SKM-1 treated with dmso at 0.1 percent for 144 hours (cell line): ENCODE measurements at regions not wholly inside any gene's neighbourhood (a gene's known extent, or its start where the extent isn't known, plus 50 kb on each side); places are given as distances from the start of the nearest gene placed in this dataset.
"Not testable (repeated sequence)": the region's sequence is repeated elsewhere in the genome, so short reads cannot be mapped to it uniquely, and the experiment has no call there.

ENCODE experiments used
- DNase-seq: peaks from one replicate; lab custom pipeline; 2025; ENCODE audit not compliant: unreplicated experiment; lab: John Stamatoyannopoulos, UW

DNA sequence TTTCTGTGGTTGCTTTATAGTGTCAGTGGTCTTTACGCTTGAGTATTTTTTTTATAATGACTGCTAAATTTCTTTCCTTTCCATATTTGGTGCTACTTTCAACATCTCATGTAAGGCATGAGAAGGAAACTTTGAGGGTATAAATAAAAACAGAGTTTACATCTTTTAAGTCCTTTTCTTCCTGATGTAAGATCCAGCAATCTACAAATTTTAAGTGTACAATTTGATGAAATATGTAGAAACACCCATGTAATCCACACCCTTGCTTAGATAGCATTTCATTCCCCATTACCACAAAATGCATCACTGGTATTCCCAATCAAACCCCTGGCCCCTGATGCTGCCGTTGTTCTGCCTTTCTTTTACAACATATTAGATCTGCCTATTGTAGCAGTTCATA lies 769.1 kb downstream of the CCDC85A start:
- DNase-seq = no peak

GRCh38 chr2:56960581-56960980 lies 776.8 kb downstream of the CCDC85A start:
- no peak for DNase-seq

DNA sequence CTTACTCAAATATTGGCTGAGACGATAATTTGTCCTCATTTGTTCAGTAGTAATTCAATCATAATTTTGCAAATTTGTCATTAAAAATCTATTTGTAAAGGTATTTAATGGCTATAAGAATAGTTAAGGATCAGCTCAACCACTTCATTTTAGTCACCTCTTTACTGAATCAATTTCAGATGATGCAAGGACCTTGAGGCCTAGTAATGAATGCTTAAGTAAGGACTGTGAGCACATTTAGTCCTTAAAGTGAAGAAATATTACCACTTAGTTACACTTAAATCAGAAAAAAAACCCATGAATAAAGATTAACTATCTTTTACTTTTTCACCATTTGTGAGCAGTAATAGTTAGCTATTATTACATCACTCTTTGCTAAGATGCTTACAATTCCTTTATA lies 778.9 kb downstream of the CCDC85A start:
- DNase-seq = no peak

- no peak for DNase-seq
Measured at GRCh38 chr2:56969513-56969912, 785.7 kb downstream of the CCDC85A start.

- DNase-seq = no peak
Measured at GRCh38 chr2:56971383-56971974, 787.7 kb downstream of the CCDC85A start.

DNA sequence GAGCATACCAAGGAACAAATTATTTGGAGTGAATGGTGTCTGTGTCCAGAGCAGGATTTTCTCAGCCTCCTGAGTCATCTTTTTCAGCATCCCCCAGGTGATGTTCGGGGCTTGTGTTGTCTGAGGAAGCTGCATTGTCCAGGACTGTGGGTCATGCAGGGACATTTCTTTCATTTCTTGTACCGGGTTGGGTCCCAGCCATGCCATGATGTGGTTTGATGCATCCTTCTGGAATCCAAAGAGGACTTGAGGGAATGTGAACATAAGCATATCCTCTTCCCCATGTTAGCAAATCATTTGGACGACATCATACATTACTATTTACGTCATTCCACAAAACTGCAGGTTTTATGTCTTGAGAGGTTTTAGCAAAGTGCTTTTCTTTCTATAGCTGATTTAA lies 797.8 kb downstream of the CCDC85A start:
- DNase-seq = no peak

GRCh38 chr2:56985609-56986008 lies 801.8 kb downstream of the CCDC85A start:
- DNase-seq = no peak

DNA sequence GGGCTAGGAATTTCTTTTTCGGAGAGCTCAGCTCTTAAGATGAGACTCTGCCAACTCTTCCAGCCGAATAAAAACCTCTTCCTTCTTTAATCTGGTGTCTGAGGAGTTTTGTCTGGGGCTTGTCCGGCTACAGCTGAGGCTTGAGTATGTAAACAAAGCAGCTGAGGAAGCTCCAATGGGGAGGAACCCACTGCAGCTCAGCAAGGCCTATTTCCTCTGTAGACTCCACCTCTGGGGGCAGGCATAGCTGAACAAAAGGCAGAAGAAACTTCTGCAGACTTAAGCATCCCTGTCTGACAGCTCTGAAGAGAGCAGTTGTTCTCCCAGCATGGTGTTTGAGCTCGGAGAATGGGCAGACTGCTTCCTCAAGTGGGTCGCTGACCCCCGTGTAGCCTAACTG lies 838.7 kb downstream of the CCDC85A start:
- DNase-seq = no peak

DNA sequence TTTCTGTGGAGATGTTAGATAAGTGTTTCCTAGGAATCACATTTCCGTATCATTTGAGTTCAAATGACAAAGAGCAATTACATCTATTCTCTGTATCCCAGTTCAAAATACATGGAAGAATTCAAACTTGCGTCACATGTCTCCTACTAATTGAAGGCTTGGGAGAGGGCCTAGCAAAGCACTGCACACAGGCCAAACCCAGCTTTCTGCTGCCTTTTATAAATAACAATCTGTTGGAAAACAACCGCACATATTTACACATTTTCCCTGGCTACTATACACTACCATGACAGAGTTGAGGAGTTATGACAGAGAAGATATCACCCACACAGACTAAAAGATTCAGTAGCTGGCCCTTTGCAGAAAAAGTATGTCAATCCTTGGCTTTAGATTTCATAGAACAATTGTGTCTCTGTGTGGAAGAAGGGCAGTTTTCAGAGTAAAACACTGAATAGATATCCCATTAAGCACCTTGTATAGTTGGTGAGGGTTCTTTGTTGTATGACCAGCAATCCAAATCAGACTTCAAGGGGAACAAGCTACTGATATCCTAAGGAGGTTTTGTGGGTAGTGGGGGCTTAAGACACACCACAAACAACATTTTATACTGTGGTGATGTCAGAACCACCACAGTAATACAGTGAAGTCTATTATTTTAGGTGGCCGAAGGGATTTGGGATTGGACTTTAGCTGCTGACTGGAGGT lies 861.3 kb downstream of the CCDC85A start:
- no peak for DNase-seq

GRCh38 chr2:57049273-57049672 lies 865.5 kb downstream of the CCDC85A start:
- no peak for DNase-seq

DNA sequence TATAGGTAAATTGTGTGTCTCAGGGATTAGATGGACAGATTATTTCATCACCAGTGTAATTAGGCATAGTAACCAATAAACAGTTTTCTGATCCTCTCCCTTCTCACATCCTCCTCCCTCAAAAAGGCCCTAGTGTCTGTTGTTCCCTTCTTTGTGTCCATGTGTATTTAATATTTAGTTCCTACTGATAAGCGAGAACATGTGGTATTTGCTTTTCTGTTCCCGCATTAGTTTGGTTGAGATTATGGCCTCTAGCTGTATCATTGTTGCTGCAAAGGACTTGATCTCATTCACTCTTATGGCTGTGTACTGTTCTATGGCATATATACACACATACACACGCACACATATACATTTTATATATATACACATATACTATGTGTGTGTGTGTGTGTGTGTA lies 866.2 kb downstream of the CCDC85A start:
- no peak for DNase-seq

DNA sequence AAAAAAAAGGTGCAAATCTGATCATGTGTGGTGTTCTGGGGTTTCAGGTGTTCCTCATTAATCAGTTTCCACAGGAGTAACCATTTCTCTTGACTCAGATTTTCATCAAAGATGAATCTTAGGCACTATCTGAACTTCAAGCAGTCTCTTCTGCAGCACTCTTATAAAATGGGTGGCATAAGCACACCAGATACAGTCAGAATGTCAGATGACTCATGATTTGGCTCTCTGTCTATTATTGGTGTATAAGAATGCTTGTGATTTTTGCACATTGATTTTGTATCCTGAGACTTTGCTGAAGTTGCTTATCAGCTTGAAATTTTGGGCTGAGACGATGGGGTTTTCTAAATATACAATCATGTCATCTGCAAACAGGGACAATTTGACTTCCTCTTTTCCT lies 882.5 kb downstream of the CCDC85A start:
- not testable (repeated sequence) for DNase-seq

DNA sequence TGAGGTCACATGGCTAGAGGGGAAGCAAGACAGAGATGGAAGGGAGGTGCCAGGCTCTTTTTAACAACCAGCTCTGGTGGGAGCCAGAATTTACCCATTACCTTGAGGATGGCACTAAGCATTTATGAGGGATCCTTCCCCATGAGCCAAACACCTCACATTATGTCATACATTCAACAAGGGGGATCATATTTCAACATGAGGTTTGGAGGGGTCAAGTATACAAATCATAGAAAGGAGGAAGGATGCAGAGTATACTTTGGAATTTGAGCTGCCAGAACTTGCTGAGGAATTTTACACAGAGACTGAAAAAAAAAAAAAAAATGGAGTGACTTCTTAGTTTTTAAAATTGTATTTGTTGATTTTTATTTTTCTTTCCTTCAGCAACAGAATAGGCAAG lies 891.4 kb downstream of the CCDC85A start:
- no peak for DNase-seq

- no peak for DNase-seq
Measured at GRCh38 chr2:57080035-57080434, 896.2 kb downstream of the CCDC85A start.

DNA sequence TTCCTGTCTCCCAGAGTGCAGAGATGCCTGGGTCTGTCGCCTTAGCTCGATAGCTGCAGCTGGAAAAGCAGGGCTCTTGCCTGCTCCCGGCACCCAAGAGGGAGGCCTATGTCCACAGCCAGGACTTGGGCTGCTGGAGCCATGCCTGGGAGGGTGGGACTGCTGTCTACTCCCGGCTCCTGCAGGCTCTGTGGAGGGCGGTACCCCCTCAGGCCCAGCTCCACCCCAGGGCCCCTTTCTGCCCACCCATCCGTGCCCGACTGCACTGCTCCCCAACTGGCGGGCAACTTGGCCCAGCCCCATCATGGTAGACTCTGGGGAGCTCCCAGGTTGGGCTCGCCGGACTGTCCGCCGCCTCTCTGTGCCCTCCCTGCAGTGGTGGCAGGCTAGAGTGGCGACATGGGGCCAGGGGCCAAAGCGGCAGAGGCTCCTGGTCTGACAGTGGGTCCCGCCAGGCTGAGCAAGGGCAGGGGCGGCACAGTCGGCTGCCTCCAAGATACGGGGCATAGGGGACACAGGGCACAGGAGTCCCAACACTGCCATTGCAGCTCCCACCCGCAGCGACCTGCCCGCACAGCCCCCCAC lies 901.0 kb downstream of the CCDC85A start:
- DNase-seq = no peak

- no peak for DNase-seq
Measured at GRCh38 chr2:57093020-57093419, 909.2 kb downstream of the CCDC85A start.

- DNase-seq = no peak
Measured at GRCh38 chr2:57097855-57098254, 914.1 kb downstream of the CCDC85A start.

- no peak for DNase-seq
Measured at GRCh38 chr2:57100436-57100835, 916.6 kb downstream of the CCDC85A start.

- DNase-seq = no peak
Measured at GRCh38 chr2:57105694-57106093, 921.9 kb downstream of the CCDC85A start.

- DNase-seq = no peak
Measured at GRCh38 chr2:57107353-57107752, 923.6 kb downstream of the CCDC85A start.

GRCh38 chr2:57111531-57111930 lies 927.7 kb downstream of the CCDC85A start:
- DNase-seq = no peak

DNA sequence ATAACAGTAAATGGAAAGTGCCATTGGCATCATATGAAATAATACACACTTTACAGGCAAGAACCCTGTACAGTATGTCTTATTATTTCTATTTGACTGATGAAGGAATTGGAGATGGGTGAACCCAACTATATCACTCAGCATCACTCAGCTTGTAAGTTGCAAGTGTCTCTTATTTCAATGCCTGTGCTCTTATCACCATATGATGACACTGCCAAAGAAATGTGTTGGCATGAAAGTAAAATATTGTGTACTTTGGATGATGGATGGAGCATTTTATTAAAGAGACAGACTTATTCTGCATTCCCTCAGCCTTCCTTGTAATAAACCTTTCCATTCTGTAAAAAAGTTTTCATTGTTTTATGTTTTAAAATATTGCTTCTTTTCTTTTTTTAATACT lies 927.5 kb upstream of the VRK2 start:
- no peak for DNase-seq

DNA sequence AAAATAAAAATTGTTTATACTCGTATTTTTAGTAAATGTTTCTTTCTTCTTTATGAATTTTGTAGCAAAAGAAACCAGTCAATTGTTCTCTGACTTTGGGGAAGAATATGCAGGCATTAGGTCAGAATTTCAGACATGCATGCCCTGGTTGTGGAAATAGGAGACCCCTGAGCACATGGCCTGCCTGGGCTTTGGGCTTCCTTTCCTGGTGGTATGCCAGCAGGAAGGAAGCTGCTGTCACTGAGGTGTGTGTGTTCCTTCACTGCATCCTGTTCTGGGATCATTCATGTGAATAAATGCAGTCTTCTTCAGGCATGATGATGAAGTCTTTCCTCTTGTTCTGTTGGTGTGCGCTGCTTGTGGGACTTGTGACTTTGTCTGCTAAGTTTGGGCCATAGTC lies 920.2 kb upstream of the VRK2 start:
- no peak for DNase-seq
